ENCODE measurements at regions not wholly inside any gene's neighbourhood (a gene's known extent, or its start where the extent isn't known, plus 50 kb on each side); places are given as distances from the start of the nearest gene placed in this dataset.

GRCh38 chr11:37788141-37788877, 1190.3 kb upstream of the RAG2 start:
- no peak overlapping the region for H3K27ac ChIP-seq
- WGBS: 46% methylated on average over 5 of the region's 5 CpGs
- no peaks in the 10 kb centered on the region for H3K9me3 ChIP-seq
- DNase-seq (ENCODE audit: low spot score): no peak
- no peak overlapping the region for H3K4me3 ChIP-seq
- H3K27me3 ChIP-seq (replicated peaks; ENCODE audit: insufficient read depth): no peaks in the 10 kb centered on the region
- intact Hi-C loops (cut with DNase I): no loop called here
- TF ChIP-seq POLR2AphosphoS5 (IDR thresholded peaks at IDR 0.05): no peak
- no peaks in the 10 kb centered on the region for H3K36me3 ChIP-seq
- H3K4me1 ChIP-seq (replicated peaks): no peaks in the 10 kb centered on the region

DNA sequence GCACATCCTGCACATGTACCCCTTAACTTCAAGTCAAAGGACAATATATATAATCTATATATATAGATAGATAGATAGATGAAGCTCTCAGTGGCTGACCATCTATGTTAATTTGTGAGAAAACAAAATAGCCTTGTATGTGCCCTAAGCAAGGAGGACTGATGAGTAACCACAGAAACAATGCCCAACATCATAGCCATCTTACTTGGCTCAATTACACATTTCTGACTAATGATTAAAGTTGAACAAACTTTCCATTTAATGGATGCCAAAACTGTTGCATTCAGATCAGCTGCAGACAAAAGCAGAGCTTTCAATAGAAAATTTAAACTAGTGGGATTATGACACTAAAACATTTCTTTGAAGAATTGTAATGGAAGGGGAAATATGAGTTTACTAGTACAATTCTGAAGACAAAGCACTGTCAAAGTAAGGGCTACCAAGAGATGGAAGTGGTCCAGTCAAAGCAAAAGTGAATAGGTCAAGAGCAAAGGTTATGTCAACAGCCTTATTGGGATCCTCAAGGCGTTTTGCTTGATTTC, 1188.2 kb upstream of the RAG2 start:
- 35% methylated on average over 1 of the region's 1 CpG for WGBS
- H3K27me3 ChIP-seq (replicated peaks; ENCODE audit: insufficient read depth): no peaks in the 10 kb centered on the region
- no peak overlapping the region for H3K27ac ChIP-seq
- no peak for DNase-seq (ENCODE audit: low spot score)
- no peaks in the 10 kb centered on the region for H3K9me3 ChIP-seq
- intact Hi-C loops (cut with DNase I): no loop called here
- no peak overlapping the region for H3K4me3 ChIP-seq
- no peak for TF ChIP-seq POLR2AphosphoS5 (IDR thresholded peaks at IDR 0.05)
- no peak for TF ChIP-seq POLR2A (IDR thresholded peaks at IDR 0.05)
- no peak for TF ChIP-seq CTCF (IDR thresholded peaks at IDR 0.05)
- H3K4me1 ChIP-seq (replicated peaks): no peaks in the 10 kb centered on the region
- H3K36me3 ChIP-seq: no peaks in the 10 kb centered on the region

- intact Hi-C loops (cut with DNase I): no loop called here
- TF ChIP-seq CTCF (IDR thresholded peaks at IDR 0.05) (no peak), POLR2AphosphoS5 (IDR thresholded peaks at IDR 0.05) (no peak), POLR2A (IDR thresholded peaks at IDR 0.05) (no peak)
- H3K4me3 ChIP-seq: no peak overlapping the region
- H3K9me3 ChIP-seq: no peaks in the 10 kb centered on the region
- no peaks in the 10 kb centered on the region for H3K36me3 ChIP-seq
- DNase-seq (ENCODE audit: low spot score): no peak
- WGBS: 92% methylated on average over 8 of the region's 8 CpGs
- H3K4me1 ChIP-seq (replicated peaks): no peaks in the 10 kb centered on the region
- no peaks in the 10 kb centered on the region for H3K27me3 ChIP-seq (replicated peaks; ENCODE audit: insufficient read depth)
- no peak overlapping the region for H3K27ac ChIP-seq
These were observed 1176.4 kb upstream of the RAG2 start for GRCh38 chr11:37774441-37774840.

DNA sequence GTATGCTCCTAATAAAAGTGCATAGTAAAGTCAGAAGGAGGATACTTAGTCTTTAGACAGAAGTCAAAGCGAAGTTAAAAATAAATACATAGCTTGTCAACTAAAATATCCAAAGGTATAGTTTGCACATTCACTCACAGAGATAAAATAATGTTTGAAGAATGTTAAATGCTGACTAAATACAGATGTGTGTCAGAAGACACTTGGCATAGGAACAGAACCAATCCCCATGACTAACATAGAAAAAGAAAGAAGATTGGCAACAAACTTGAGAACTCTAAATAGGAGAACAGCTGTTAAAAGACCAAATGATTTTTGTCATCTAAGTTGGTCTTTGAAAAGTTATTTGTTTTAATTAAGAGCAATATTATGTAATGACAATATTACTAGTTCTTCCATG, 1172.1 kb upstream of the RAG2 start:
- Histone ChIP-seq H3K27ac (no peak overlapping the region), H3K27me3 (replicated peaks; ENCODE audit: insufficient read depth) (no peaks in the 10 kb centered on the region), H3K4me1 (replicated peaks) (no peaks in the 10 kb centered on the region), H3K4me3 (no peak overlapping the region), H3K36me3 (no peaks in the 10 kb centered on the region), H3K9me3 (no peaks in the 10 kb centered on the region)
- no peak for DNase-seq (ENCODE audit: low spot score)
- WGBS: 44% methylated on average over 1 of the region's 1 CpG
- intact Hi-C loops (cut with DNase I): no loop called here
- TF ChIP-seq CTCF (IDR thresholded peaks at IDR 0.05) (no peak), POLR2AphosphoS5 (IDR thresholded peaks at IDR 0.05) (no peak), POLR2A (IDR thresholded peaks at IDR 0.05) (no peak)

GRCh38 chr11:37762079-37762478, 1164.0 kb upstream of the RAG2 start:
- TF ChIP-seq POLR2AphosphoS5 (IDR thresholded peaks at IDR 0.05): no peak
- TF ChIP-seq POLR2A (IDR thresholded peaks at IDR 0.05): no peak
- DNase-seq (ENCODE audit: low spot score): no peak
- Histone ChIP-seq H3K4me1 (replicated peaks) (no peaks in the 10 kb centered on the region), H3K9me3 (no peaks in the 10 kb centered on the region), H3K27me3 (replicated peaks; ENCODE audit: insufficient read depth) (no peaks in the 10 kb centered on the region), H3K4me3 (no peak overlapping the region), H3K36me3 (no peaks in the 10 kb centered on the region), H3K27ac (no peak overlapping the region)
- WGBS: 91% methylated on average over 3 of the region's 3 CpGs
- intact Hi-C loops (cut with DNase I): no loop called here

DNA sequence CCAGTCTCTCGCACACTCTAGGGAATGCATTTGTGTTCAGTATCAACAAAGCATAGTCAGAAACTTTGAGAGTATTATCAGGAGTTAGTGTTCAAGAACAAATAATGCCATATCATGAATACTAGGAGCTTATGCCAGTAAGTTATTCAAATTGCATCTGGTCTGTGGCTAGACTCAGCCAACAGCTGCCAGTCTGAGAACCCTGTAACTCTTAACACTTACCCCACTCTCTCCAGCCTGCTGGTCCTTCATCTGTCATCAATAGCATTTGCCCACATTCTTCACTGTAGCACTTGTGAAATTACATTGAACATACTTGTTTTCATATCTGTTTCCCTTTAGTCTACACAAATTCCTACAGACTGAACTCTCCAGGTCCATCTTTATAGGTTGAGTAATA, 1157.5 kb upstream of the RAG2 start:
- no peaks in the 10 kb centered on the region for H3K9me3 ChIP-seq
- H3K4me1 ChIP-seq (replicated peaks): no peaks in the 10 kb centered on the region
- no peaks in the 10 kb centered on the region for H3K27me3 ChIP-seq (replicated peaks; ENCODE audit: insufficient read depth)
- intact Hi-C loops (cut with DNase I): no loop called here
- 86% methylated on average over 1 of the region's 1 CpG for WGBS
- DNase-seq (ENCODE audit: low spot score): no peak
- TF ChIP-seq POLR2AphosphoS5 (IDR thresholded peaks at IDR 0.05) (no peak), POLR2A (IDR thresholded peaks at IDR 0.05) (no peak), CTCF (IDR thresholded peaks at IDR 0.05) (no peak)
- no peaks in the 10 kb centered on the region for H3K36me3 ChIP-seq
- no peak overlapping the region for H3K4me3 ChIP-seq
- no peak overlapping the region for H3K27ac ChIP-seq
